Muscle of arm (tissue), 1 donor: ENCODE measurements at regions not wholly inside any gene's neighbourhood (a gene's known extent, or its start where the extent isn't known, plus 50 kb on each side); places are given as distances from the start of the nearest gene placed in this dataset.
"Not testable (repeated sequence)": the region's sequence is repeated elsewhere in the genome, so short reads cannot be mapped to it uniquely, and the experiment has no call there.

Source experiments
- DNase-seq: peaks from one replicate; pipeline ENCODE4 v3.0.0-alpha.2; 2013

GRCh38 chr12:9367828-9368227 lies 159.6 kb upstream of the PZP start:
- DNase-seq: no peak

- no peak for DNase-seq
Observed at GRCh38 chr12:9367201-9367600, 159.0 kb upstream of the PZP start.

GRCh38 chr12:9365296-9365695 lies 157.1 kb upstream of the PZP start:
- DNase-seq: no peak

GRCh38 chr12:9364224-9365176 lies 156.3 kb upstream of the PZP start:
- no peak for DNase-seq

GRCh38 chr12:9363145-9363544 lies 154.9 kb upstream of the PZP start:
- DNase-seq: no peak

GRCh38 chr12:9361879-9362326 lies 153.7 kb upstream of the PZP start:
- DNase-seq: no peak

GRCh38 chr12:9354009-9354754 lies 146.0 kb upstream of the PZP start:
- DNase-seq: not testable (repeated sequence)

GRCh38 chr12:9351136-9351535 lies 142.9 kb upstream of the PZP start:
- no peak for DNase-seq

GRCh38 chr12:9349888-9350885 lies 142.0 kb upstream of the PZP start:
- DNase-seq: no peak

- no peak for DNase-seq
Observed at GRCh38 chr12:9348906-9349518, 140.8 kb upstream of the PZP start.

GRCh38 chr12:9347328-9348127 lies 139.3 kb upstream of the PZP start:
- no peak for DNase-seq

GRCh38 chr12:9346866-9347327 lies 138.7 kb upstream of the PZP start:
- DNase-seq: no peak

GRCh38 chr12:9345171-9345570 lies 137.0 kb upstream of the PZP start:
- DNase-seq: no peak

GRCh38 chr12:9344541-9344940 lies 136.3 kb upstream of the PZP start:
- peak; percentile 43 for DNase-seq

- no peak for DNase-seq
Observed at GRCh38 chr12:9343731-9344130, 135.5 kb upstream of the PZP start.

GRCh38 chr12:9342614-9343353 lies 134.6 kb upstream of the PZP start:
- no peak for DNase-seq

GRCh38 chr12:9341260-9341585 lies 133.0 kb upstream of the PZP start:
- DNase-seq: no peak

- DNase-seq: peak; percentile 41
Observed at GRCh38 chr12:9340422-9341259, 132.4 kb upstream of the PZP start.

GRCh38 chr12:9337656-9338055 lies 129.5 kb upstream of the PZP start:
- no peak for DNase-seq
